A549 (cell line): ENCODE measurements at regions not wholly inside any gene's neighbourhood (a gene's known extent, or its start where the extent isn't known, plus 50 kb on each side); places are given as distances from the start of the nearest gene placed in this dataset.

Experiments used
- JUNB ChIP-seq: fragments of >200 bp; sonication (Bioruptor Twin); formaldehyde crosslinking; IDR thresholded peaks from 2 replicates; pipeline ENCODE4 v1.6.1; 2016
- MAFK ChIP-seq: fragments of 450-650 bp; IDR thresholded peaks from 2 replicates; pipeline ENCODE4 v1.6.1; 2014; ENCODE audit not compliant: partially characterized antibody
- MYC ChIP-seq: IDR thresholded peaks from 2 replicates; pipeline ENCODE4 v1.6.1; 2012; ENCODE audit warnings: mild to moderate bottlenecking, inconsistent platforms, low read length, improper control_type of control experiment, borderline replicate concordance
- PHF8 ChIP-seq: fragments of 200-600 bp; sonication (generic); IDR thresholded peaks from 2 replicates; pipeline ENCODE4 v1.6.1; 2016; ENCODE audit warnings: low read depth, mild to moderate bottlenecking, antibody characterized with exemption, moderate library complexity, borderline replicate concordance
- RNF2 ChIP-seq: fragments of 200-600 bp; sonication (generic); IDR thresholded peaks from 2 replicates; pipeline ENCODE4 v1.6.1; 2016; ENCODE audit warnings: low read depth, mild to moderate bottlenecking, antibody characterized with exemption, moderate library complexity, borderline replicate concordance
- TF ChIP-seq, protein P1 (sequence below): fragments of >200 bp; sonication (Bioruptor Twin); formaldehyde crosslinking; IDR thresholded peaks from 3 replicates; pipeline ENCODE4 v1.5.1; 2016

DNA sequence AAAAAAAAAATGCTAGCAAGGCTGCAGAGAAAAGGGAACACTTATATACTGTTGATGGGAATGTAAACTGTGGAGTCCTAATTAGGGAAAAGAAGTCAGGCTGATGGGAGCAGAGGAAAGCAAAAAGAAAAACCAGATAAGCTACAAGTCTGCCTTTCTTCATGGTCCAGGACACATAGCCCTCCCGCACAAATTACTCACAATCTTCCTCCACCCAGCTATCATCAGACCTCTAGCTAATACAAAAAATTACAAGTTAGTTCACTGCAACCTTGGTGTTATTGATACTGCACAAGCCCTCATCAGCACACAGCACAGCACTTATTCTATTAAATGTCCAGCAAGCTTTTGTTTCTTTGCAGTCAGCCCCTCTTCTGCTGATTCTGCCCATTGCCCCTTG, 186.0 kb upstream of the ADRA1B start:
- TF ChIP-seq, protein P1, sequence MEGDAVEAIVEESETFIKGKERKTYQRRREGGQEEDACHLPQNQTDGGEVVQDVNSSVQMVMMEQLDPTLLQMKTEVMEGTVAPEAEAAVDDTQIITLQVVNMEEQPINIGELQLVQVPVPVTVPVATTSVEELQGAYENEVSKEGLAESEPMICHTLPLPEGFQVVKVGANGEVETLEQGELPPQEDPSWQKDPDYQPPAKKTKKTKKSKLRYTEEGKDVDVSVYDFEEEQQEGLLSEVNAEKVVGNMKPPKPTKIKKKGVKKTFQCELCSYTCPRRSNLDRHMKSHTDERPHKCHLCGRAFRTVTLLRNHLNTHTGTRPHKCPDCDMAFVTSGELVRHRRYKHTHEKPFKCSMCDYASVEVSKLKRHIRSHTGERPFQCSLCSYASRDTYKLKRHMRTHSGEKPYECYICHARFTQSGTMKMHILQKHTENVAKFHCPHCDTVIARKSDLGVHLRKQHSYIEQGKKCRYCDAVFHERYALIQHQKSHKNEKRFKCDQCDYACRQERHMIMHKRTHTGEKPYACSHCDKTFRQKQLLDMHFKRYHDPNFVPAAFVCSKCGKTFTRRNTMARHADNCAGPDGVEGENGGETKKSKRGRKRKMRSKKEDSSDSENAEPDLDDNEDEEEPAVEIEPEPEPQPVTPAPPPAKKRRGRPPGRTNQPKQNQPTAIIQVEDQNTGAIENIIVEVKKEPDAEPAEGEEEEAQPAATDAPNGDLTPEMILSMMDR, result no peak
- TF ChIP-seq MYC (no peak), MAFK (no peak), JUNB (no peak), PHF8 (no peak), RNF2 (no peak)
